BE2C (cell line): ENCODE measurements at regions not wholly inside any gene's neighbourhood (a gene's known extent, or its start where the extent isn't known, plus 50 kb on each side); places are given as distances from the start of the nearest gene placed in this dataset.
A peak's percentile ranks its signal among the peaks of the same experiment; 100 is the strongest.

ENCODE experiments used
- DNase-seq: peaks from one replicate; pipeline ENCODE4 v3.0.0-alpha.2; 2020
- H3K27me3 ChIP-seq: fragments of 250-450 bp; sonication (Bioruptor Pico); 2 replicates; pipeline ENCODE4 v1.5.1; 2020; ENCODE audit warnings: mild to moderate bottlenecking
- H3K36me3 ChIP-seq: fragments of 250-450 bp; sonication (Bioruptor Pico); 2 replicates; pipeline ENCODE4 v1.5.1; 2020; ENCODE audit warnings: mild to moderate bottlenecking
- H3K4me1 ChIP-seq: fragments of 250-450 bp; sonication (Bioruptor Pico); 2 replicates; pipeline ENCODE4 v1.5.1; 2020
- H3K4me3 ChIP-seq: 2 replicates; pipeline ENCODE4 v1.5.1; 2011; ENCODE audit warnings: low read depth, low read length
- H3K9me3 ChIP-seq: fragments of 250-450 bp; sonication (Bioruptor Pico); 2 replicates; pipeline ENCODE4 v1.5.1; 2020
- CTCF ChIP-seq: IDR thresholded peaks from 2 replicates; pipeline ENCODE4 v1.5.1; 2012; ENCODE audit warnings: mild to moderate bottlenecking, low read depth, low read length

DNA sequence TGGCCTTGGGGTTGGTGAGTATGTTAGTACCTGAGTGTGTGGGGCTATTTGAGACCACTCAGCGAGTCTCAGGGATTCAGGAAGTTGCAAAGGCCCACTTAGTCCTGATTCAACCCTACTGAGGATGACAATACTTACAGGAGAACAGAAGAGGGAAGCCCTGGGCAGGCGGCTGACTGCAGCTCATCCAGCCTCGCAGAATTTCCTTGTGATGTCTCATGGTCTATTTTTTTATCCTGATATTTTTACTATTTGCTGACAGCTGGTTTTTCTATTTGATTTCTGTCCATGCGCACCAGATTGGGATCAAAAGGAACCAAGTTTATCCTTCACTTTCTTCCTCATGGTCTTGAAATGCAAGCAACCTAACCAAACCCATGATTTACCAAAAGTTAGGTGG, 201.8 kb upstream of the LNX1 start:
- H3K4me1 ChIP-seq, result no peaks in the 10 kb centered on the region; the same call in 1 of the 2 replicates
- no peaks in the 10 kb centered on the region for H3K36me3 ChIP-seq
- H3K4me3 ChIP-seq, result no peak overlapping the region
- no peak for TF ChIP-seq CTCF
- DNase-seq, result no peak
- H3K9me3 ChIP-seq, result no peaks in the 10 kb centered on the region
- H3K27me3 ChIP-seq, result no peaks in the 10 kb centered on the region

- Histone ChIP-seq H3K36me3 (no peaks in the 10 kb centered on the region), H3K4me3 (no peak overlapping the region), H3K27me3 (no peaks in the 10 kb centered on the region), H3K9me3 (no peaks in the 10 kb centered on the region), H3K4me1 (no peaks in the 10 kb centered on the region; the same call in 1 of the 2 replicates)
- no peak for TF ChIP-seq CTCF
- DNase-seq, result no peak
These were observed 199.0 kb upstream of the LNX1 start for GRCh38 chr4:53790286-53790685.

GRCh38 chr4:53788621-53789020, 197.3 kb upstream of the LNX1 start:
- Histone ChIP-seq H3K4me1 (no peaks in the 10 kb centered on the region; the same call in 1 of the 2 replicates), H3K9me3 (no peaks in the 10 kb centered on the region), H3K36me3 (no peaks in the 10 kb centered on the region), H3K27me3 (no peaks in the 10 kb centered on the region), H3K4me3 (no peak overlapping the region)
- DNase-seq, result peak; percentile 9
- no peak for TF ChIP-seq CTCF

DNA sequence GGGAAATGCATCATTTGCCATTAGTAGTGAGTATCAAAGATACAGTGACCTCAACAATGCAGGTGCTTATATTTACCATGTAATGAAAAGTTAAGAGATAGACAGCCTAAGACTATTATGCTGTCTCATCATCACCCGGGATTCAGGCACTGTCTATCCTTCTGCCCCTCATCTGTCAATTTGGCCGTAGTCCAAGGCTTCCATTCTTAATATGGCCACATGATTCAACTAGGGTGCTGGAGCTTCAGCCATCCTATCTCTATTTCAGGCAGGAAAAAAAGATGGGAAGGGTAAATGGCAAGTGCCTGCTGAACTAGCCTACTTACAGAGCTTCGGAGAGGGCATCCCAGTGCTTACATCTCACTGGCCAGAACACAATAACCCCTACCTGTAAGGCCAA, 196.7 kb upstream of the LNX1 start:
- no peak overlapping the region for H3K4me3 ChIP-seq
- H3K9me3 ChIP-seq, result no peaks in the 10 kb centered on the region
- no peaks in the 10 kb centered on the region; the same call in 1 of the 2 replicates for H3K4me1 ChIP-seq
- H3K27me3 ChIP-seq, result no peaks in the 10 kb centered on the region
- no peak for TF ChIP-seq CTCF
- peak; percentile 58 for DNase-seq
- no peaks in the 10 kb centered on the region for H3K36me3 ChIP-seq

DNA sequence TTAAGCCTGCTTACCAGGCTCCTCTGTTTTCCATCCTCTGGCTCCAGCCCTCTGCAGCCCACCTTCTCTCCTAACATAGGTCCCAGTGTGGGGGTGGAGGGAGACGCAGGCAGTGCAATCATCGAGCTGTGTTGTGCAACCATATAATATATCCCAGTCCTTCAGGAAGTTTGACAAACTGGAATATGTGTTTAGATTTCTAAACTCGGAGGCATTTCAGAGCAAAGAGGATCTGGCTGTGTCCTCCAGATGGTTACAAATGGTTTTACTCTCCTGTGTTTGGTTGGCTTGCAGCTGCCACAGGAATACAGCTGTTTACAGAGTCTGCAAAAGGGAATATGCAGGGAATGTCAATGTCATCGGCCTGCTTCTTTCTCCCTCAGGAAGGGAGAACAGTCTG, 195.3 kb upstream of the LNX1 start:
- no peak for TF ChIP-seq CTCF
- H3K4me1 ChIP-seq, result no peaks in the 10 kb centered on the region; the same call in 1 of the 2 replicates
- no peaks in the 10 kb centered on the region for H3K9me3 ChIP-seq
- H3K4me3 ChIP-seq, result no peak overlapping the region
- H3K36me3 ChIP-seq, result no peaks in the 10 kb centered on the region
- DNase-seq, result no peak
- no peaks in the 10 kb centered on the region for H3K27me3 ChIP-seq

DNA sequence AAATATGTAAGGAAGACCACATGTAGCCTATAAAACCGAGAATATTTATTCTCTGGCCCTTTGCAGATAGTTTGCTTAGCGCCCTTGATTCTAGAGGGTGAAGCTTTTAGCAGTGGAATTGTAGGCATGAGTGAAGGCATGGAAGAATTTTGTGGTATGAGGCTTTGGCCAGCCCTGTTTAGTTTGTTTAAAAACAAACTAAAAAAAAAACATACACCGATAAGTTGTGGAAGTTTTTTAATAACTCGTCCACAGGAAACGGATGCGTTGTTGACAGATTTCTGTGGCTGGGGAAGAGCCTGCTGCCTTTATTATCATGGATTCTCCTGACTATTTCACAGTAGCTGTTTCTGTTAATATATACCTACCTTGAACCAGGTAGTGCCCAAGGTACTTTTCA, 194.7 kb upstream of the LNX1 start:
- TF ChIP-seq CTCF, result no peak
- Histone ChIP-seq H3K27me3 (no peaks in the 10 kb centered on the region), H3K4me3 (no peak overlapping the region), H3K36me3 (no peaks in the 10 kb centered on the region), H3K9me3 (no peaks in the 10 kb centered on the region), H3K4me1 (no peaks in the 10 kb centered on the region; the same call in 1 of the 2 replicates)
- no peak for DNase-seq
